ENCODE measurements at regions not wholly inside any gene's neighbourhood (a gene's known extent, or its start where the extent isn't known, plus 50 kb on each side); places are given as distances from the start of the nearest gene placed in this dataset.

GRCh38 chr6:130577178-130577919 lies 211.5 kb downstream of the TMEM200A start:
- no peak overlapping the region for H3K9ac ChIP-seq (ENCODE audit: low read length)
- no peak overlapping the region for H2AFZ ChIP-seq (ENCODE audit: insufficient read depth, low read length, poor library complexity)
- no peaks in the 10 kb centered on the region for H3K79me2 ChIP-seq (ENCODE audit: control insufficient read depth, insufficient read depth, low read length, poor library complexity)
- no peaks in the 10 kb centered on the region for H3K4me1 ChIP-seq (ENCODE audit: control insufficient read depth in 1 of 2, insufficient read depth in 2 of 2, low read length in 2 of 2)
- H4K8ac ChIP-seq (ENCODE audit: low read depth, low read length): no peak overlapping the region
- H3K9me3 ChIP-seq (ENCODE audit: insufficient read depth, low read depth, low read length): no peaks in the 10 kb centered on the region
- no peaks in the 10 kb centered on the region for H3K36me3 ChIP-seq (ENCODE audit: control insufficient read depth in 1 of 2, insufficient read depth in 2 of 2, low read length in 2 of 2)
- H3K14ac ChIP-seq (ENCODE audit: low read length): no peak overlapping the region
- no peak overlapping the region for H3K23ac ChIP-seq (ENCODE audit: low read length)
- no peaks in the 10 kb centered on the region for H3K27me3 ChIP-seq (ENCODE audit: insufficient read depth, low read length)
- no peak overlapping the region for H3K4me3 ChIP-seq (ENCODE audit: low read depth, low read length)
- no peak overlapping the region for H4K91ac ChIP-seq (ENCODE audit: low read depth, low read length)
- H4K12ac ChIP-seq (ENCODE audit: low read depth, low read length): no peak overlapping the region
- DNase-seq: no peak
- no peak overlapping the region for H3K4ac ChIP-seq (ENCODE audit: low read depth, low read length)
- WGBS (ENCODE audit: extremely low coverage, insufficient coverage, insufficient read length): no CpG with 5 or more reads among the region's 8 CpGs
- no peak overlapping the region for H3K4me2 ChIP-seq (ENCODE audit: low read length)
- no peak overlapping the region for H2AK5ac ChIP-seq (ENCODE audit: low read length)
- H2BK120ac ChIP-seq (ENCODE audit: insufficient read depth, low read length, poor library complexity): no peak overlapping the region
- H3K27ac ChIP-seq (ENCODE audit: low read depth, low read length): no peak overlapping the region
- no peak overlapping the region for H2BK5ac ChIP-seq (ENCODE audit: low read depth, low read length, poor library complexity)
- H3K79me1 ChIP-seq (ENCODE audit: low read length): no peaks in the 10 kb centered on the region
- H3K18ac ChIP-seq (ENCODE audit: low read length): no peak overlapping the region
- H2BK12ac ChIP-seq (ENCODE audit: low read length): no peak overlapping the region

GRCh38 chr6:130578713-130579112 lies 212.9 kb downstream of the TMEM200A start:
- WGBS (ENCODE audit: extremely low coverage, insufficient coverage, insufficient read length): no CpG with 5 or more reads among the region's 3 CpGs
- Histone ChIP-seq H3K9ac (ENCODE audit: low read length) (no peak overlapping the region), H3K18ac (ENCODE audit: low read length) (no peak overlapping the region), H4K91ac (ENCODE audit: low read depth, low read length) (no peak overlapping the region), H4K12ac (ENCODE audit: low read depth, low read length) (no peak overlapping the region), H3K27me3 (ENCODE audit: insufficient read depth, low read length) (no peaks in the 10 kb centered on the region), H2BK12ac (ENCODE audit: low read length) (no peak overlapping the region), H3K4ac (ENCODE audit: low read depth, low read length) (no peak overlapping the region), H3K4me1 (ENCODE audit: control insufficient read depth in 1 of 2, insufficient read depth in 2 of 2, low read length in 2 of 2) (no peaks in the 10 kb centered on the region), H2AFZ (ENCODE audit: insufficient read depth, low read length, poor library complexity) (no peak overlapping the region), H2BK5ac (ENCODE audit: low read depth, low read length, poor library complexity) (no peak overlapping the region), H3K79me1 (ENCODE audit: low read length) (no peaks in the 10 kb centered on the region), H3K36me3 (ENCODE audit: control insufficient read depth in 1 of 2, insufficient read depth in 2 of 2, low read length in 2 of 2) (no peaks in the 10 kb centered on the region), H3K4me2 (ENCODE audit: low read length) (no peak overlapping the region), H4K8ac (ENCODE audit: low read depth, low read length) (no peak overlapping the region), H2AK5ac (ENCODE audit: low read length) (no peak overlapping the region), H3K23ac (ENCODE audit: low read length) (no peak overlapping the region), H2BK120ac (ENCODE audit: insufficient read depth, low read length, poor library complexity) (no peak overlapping the region), H3K9me3 (ENCODE audit: insufficient read depth, low read depth, low read length) (no peaks in the 10 kb centered on the region), H3K4me3 (ENCODE audit: low read depth, low read length) (no peak overlapping the region), H3K27ac (ENCODE audit: low read depth, low read length) (no peak overlapping the region), H3K14ac (ENCODE audit: low read length) (no peak overlapping the region), H3K79me2 (ENCODE audit: control insufficient read depth, insufficient read depth, low read length, poor library complexity) (no peaks in the 10 kb centered on the region)
- DNase-seq: no peak

- no peaks in the 10 kb centered on the region for H3K27me3 ChIP-seq (ENCODE audit: insufficient read depth, low read length)
- H3K4ac ChIP-seq (ENCODE audit: low read depth, low read length): no peak overlapping the region
- no peak overlapping the region for H2BK120ac ChIP-seq (ENCODE audit: insufficient read depth, low read length, poor library complexity)
- no peak overlapping the region for H4K91ac ChIP-seq (ENCODE audit: low read depth, low read length)
- no peaks in the 10 kb centered on the region for H3K4me1 ChIP-seq (ENCODE audit: control insufficient read depth in 1 of 2, insufficient read depth in 2 of 2, low read length in 2 of 2)
- no CpG with 5 or more reads among the region's 11 CpGs for WGBS (ENCODE audit: extremely low coverage, insufficient coverage, insufficient read length)
- no peak overlapping the region for H3K4me3 ChIP-seq (ENCODE audit: low read depth, low read length)
- no peak overlapping the region for H2AK5ac ChIP-seq (ENCODE audit: low read length)
- no peak overlapping the region for H3K4me2 ChIP-seq (ENCODE audit: low read length)
- H3K9me3 ChIP-seq (ENCODE audit: insufficient read depth, low read depth, low read length): no peaks in the 10 kb centered on the region
- no peak overlapping the region for H4K8ac ChIP-seq (ENCODE audit: low read depth, low read length)
- H3K23ac ChIP-seq (ENCODE audit: low read length): no peak overlapping the region
- H3K9ac ChIP-seq (ENCODE audit: low read length): no peak overlapping the region
- no peak overlapping the region for H3K14ac ChIP-seq (ENCODE audit: low read length)
- H3K79me2 ChIP-seq (ENCODE audit: control insufficient read depth, insufficient read depth, low read length, poor library complexity): no peaks in the 10 kb centered on the region
- no peak overlapping the region for H3K18ac ChIP-seq (ENCODE audit: low read length)
- H2AFZ ChIP-seq (ENCODE audit: insufficient read depth, low read length, poor library complexity): no peak overlapping the region
- no peak for DNase-seq
- H3K27ac ChIP-seq (ENCODE audit: low read depth, low read length): no peak overlapping the region
- no peak overlapping the region for H2BK5ac ChIP-seq (ENCODE audit: low read depth, low read length, poor library complexity)
- no peak overlapping the region for H2BK12ac ChIP-seq (ENCODE audit: low read length)
- H3K36me3 ChIP-seq (ENCODE audit: control insufficient read depth in 1 of 2, insufficient read depth in 2 of 2, low read length in 2 of 2): no peaks in the 10 kb centered on the region
- H4K12ac ChIP-seq (ENCODE audit: low read depth, low read length): no peak overlapping the region
- no peaks in the 10 kb centered on the region for H3K79me1 ChIP-seq (ENCODE audit: low read length)
Observed at GRCh38 chr6:130583268-130583667, 217.5 kb downstream of the TMEM200A start.

- Histone ChIP-seq H2BK120ac (ENCODE audit: insufficient read depth, low read length, poor library complexity) (no peak overlapping the region), H3K9me3 (ENCODE audit: insufficient read depth, low read depth, low read length) (no peaks in the 10 kb centered on the region), H2BK12ac (ENCODE audit: low read length) (no peak overlapping the region), H3K4me2 (ENCODE audit: low read length) (no peak overlapping the region), H4K12ac (ENCODE audit: low read depth, low read length) (no peak overlapping the region), H3K27me3 (ENCODE audit: insufficient read depth, low read length) (no peaks in the 10 kb centered on the region), H3K36me3 (ENCODE audit: control insufficient read depth in 1 of 2, insufficient read depth in 2 of 2, low read length in 2 of 2) (no peaks in the 10 kb centered on the region), H3K4me3 (ENCODE audit: low read depth, low read length) (no peak overlapping the region), H3K27ac (ENCODE audit: low read depth, low read length) (no peak overlapping the region), H3K4ac (ENCODE audit: low read depth, low read length) (no peak overlapping the region), H3K79me2 (ENCODE audit: control insufficient read depth, insufficient read depth, low read length, poor library complexity) (no peaks in the 10 kb centered on the region), H3K23ac (ENCODE audit: low read length) (no peak overlapping the region), H4K8ac (ENCODE audit: low read depth, low read length) (no peak overlapping the region), H2AFZ (ENCODE audit: insufficient read depth, low read length, poor library complexity) (no peak overlapping the region), H3K14ac (ENCODE audit: low read length) (no peak overlapping the region), H3K79me1 (ENCODE audit: low read length) (no peaks in the 10 kb centered on the region), H3K9ac (ENCODE audit: low read length) (no peak overlapping the region), H4K91ac (ENCODE audit: low read depth, low read length) (no peak overlapping the region), H3K18ac (ENCODE audit: low read length) (no peak overlapping the region), H2BK5ac (ENCODE audit: low read depth, low read length, poor library complexity) (no peak overlapping the region), H3K4me1 (ENCODE audit: control insufficient read depth in 1 of 2, insufficient read depth in 2 of 2, low read length in 2 of 2) (no peaks in the 10 kb centered on the region), H2AK5ac (ENCODE audit: low read length) (no peak overlapping the region)
- DNase-seq: no peak
- WGBS (ENCODE audit: extremely low coverage, insufficient coverage, insufficient read length): no CpG with 5 or more reads among the region's 5 CpGs
Observed at GRCh38 chr6:130585587-130585986, 219.8 kb downstream of the TMEM200A start.

Measured in trophoblast cell (in vitro differentiated cells and primary cell).